ENCODE measurements at regions not wholly inside any gene's neighbourhood (a gene's known extent, or its start where the extent isn't known, plus 50 kb on each side); places are given as distances from the start of the nearest gene placed in this dataset.

GRCh38 chr10:78549140-78549935 lies 515.7 kb downstream of the RPS24 start:
- no peak for ATAC-seq

DNA sequence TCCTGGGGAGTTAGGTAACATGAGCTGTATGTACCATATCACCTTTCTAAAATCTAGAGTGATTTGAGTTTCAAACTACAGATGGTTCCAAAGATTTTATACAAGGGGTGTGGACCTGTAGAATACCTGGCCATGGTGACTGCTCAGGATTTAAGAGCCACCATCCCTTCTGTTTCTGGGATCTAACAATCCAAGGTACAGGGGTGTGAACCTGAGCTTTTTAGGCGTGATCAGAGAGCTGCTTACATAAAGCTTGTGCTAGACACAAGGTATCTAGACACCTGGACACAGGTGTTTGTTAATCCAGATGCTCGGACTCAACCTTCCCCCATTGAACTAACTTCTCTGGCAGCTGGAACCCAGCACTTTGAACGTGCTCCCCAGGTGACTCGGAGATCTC lies 516.4 kb downstream of the RPS24 start:
- no peak for ATAC-seq

DNA sequence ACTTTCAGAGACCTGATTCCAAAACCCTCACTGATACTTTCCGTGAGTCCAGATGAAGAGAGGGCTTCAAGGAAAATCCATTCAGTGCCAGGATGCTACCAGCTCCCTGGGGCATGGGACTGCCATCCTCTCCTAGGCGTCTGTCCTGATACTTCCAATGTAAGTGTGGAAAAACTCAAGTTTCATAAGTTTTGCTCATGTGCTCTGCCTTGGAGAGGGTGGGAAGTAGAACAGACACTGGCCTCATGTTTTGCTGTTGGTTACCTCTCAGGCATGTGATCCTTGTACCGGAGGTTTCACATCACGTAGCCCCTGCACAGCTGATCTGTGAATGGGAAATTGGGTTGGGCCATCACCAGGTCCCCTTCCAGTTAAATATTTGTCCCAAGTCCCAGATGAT lies 517.1 kb downstream of the RPS24 start:
- no peak for ATAC-seq

GRCh38 chr10:78551184-78552005 lies 517.4 kb upstream of the ZMIZ1 start:
- ATAC-seq, result no peak

GRCh38 chr10:78552261-78552811 lies 516.4 kb upstream of the ZMIZ1 start:
- no peak for ATAC-seq

DNA sequence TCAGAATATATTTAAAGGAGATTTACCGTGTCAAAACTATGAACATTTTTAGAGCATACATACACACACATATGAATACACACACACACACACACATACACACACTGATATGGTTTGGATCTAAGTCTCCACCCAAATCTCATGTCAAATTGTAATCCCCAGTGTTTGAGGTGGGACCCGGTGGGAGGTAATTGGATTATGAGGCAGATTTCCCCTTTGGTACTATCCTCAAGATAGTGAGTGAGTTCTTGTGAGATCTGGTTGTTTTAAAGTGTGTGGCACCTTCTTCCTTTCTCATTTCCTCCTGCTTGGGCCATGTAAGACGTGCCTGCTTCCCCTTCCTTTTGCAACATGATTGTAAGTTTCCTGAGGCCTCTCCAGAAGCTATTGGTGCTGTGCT lies 515.0 kb upstream of the ZMIZ1 start:
- no peak for ATAC-seq

GRCh38 chr10:78555128-78555527 lies 513.6 kb upstream of the ZMIZ1 start:
- ATAC-seq, result no peak

- ATAC-seq, result no peak
These were observed 511.9 kb upstream of the ZMIZ1 start for GRCh38 chr10:78556705-78557432.

- no peak for ATAC-seq
These were observed 511.3 kb upstream of the ZMIZ1 start for GRCh38 chr10:78557433-78557925.

- ATAC-seq, result no peak
These were observed 509.0 kb upstream of the ZMIZ1 start for GRCh38 chr10:78559661-78560340.

GRCh38 chr10:78560341-78560688 lies 508.5 kb upstream of the ZMIZ1 start:
- ATAC-seq, result no peak

GRCh38 chr10:78563314-78563713 lies 505.5 kb upstream of the ZMIZ1 start:
- ATAC-seq, result no peak

DNA sequence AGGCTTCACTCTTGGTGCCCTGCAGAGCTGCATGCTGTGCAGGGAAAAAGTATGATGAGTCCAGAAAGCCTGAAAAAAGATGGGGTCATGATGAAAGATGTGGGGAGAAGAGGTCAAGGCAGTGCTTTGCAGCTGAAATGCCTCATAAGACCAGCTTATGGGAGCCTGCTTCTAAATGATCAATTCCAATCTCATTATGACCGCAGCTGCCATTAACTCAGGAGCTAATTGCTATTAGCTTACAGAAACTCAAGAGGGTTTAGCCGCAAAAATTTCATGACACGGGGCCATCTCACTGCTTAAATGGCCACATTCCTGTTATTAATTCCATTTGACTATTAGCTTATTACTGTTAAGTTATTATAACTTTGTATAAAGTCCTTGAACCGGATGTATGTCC lies 502.9 kb upstream of the ZMIZ1 start:
- no peak for ATAC-seq

DNA sequence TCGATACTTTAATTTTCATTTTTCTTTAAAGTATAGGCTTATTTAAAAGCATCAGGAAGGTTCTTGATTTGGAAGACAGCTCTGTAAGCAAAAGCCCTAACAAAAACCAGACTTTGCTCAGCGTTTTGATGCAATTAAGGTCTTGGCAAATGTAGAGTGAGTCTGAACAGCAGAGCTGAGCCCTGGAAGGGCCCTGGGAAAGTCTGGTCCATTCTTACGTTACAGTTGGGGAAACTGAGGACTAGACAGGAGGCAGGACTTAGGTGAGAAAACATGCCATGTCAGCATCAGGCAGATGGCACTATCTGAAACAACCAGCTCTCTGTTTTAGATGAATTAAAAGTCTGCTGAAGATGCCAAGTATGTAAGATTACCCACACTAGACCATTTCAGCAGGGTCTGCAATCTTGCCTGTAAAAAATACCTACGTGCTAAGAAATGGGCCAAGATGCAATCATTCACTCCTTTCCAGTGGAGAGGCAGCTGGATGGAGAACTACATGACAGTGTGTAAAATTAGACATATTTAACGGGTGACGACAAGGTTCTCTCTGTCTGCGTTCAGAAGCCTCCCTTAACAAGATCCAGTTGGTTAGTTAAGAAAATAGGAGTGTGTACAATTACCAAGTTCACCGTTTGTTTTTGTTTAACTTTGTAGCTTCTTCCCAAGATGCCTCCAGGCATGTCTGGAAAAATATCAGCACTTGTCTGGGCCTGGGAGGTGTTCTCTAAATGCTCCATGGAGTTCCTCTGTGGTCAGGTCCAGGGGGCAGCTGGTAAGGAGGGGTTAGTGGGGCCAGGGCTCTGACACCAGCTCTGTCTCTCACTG lies 502.3 kb upstream of the ZMIZ1 start:
- no peak for ATAC-seq

DNA sequence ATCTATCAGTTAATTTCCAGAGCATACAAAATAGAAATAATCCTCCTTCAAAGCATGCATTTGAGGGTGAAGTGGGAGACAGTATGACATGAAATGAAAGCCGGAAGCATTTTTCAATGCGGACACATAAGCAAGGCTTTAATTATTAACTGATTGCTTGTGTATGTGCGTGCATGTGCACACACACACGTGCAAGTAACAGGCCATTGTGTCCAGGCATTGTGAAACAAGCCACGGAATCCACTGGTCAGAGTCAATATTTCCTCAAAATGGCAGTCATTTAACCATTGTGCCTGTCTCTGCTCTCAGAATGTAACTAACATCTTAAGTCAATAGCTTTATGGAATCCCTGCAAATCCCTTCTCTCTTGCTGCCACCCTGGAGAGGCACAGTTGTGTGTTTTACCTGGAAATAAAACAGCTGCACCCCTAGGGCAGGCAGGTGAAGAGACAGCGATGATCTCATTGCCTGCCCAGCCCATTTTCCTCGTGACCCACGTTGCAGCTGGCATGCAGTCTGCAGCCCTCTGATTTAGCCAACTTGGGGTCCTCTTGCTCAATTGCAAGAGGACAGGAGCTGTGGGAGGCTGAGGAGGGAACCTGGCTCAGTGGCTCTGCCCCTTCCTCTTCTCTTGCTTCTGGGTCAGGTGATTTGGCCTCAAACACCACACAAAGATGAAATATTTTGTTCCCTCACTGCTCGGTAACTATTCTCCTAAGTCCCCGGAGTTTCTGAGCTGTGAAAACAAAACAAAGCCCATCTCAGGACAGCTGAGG lies 500.9 kb upstream of the ZMIZ1 start:
- no peak for ATAC-seq

GRCh38 chr10:78568620-78569019 lies 500.1 kb upstream of the ZMIZ1 start:
- ATAC-seq, result no peak

DNA sequence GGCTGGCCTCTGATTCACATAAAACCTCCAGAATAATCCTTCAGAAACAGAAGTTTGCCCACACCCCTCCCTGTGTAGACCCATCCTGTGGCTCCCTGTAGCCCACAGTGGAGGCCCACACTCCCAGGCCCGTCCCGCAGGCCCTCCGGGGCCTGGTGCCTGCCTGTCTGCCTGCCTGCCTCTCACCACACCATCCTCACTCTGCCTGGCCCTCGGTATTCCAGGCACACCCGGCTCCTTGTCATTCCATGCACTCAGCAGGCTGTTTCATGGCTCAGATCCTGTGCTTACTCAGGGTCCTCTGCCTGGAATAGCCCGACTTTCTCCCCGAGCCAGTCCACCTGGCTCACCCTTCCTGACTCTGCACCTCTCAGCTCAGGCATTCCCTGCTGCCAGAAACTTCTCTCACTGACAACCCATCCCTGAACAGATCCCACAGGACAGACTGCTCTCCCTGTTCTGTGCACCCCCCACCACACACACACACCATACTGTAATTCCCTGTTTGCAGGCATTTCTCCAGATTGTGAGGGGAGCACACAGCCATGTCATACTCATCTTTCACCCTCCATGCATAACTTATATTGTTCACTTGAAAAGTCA lies 498.0 kb upstream of the ZMIZ1 start:
- ATAC-seq, result no peak

DNA sequence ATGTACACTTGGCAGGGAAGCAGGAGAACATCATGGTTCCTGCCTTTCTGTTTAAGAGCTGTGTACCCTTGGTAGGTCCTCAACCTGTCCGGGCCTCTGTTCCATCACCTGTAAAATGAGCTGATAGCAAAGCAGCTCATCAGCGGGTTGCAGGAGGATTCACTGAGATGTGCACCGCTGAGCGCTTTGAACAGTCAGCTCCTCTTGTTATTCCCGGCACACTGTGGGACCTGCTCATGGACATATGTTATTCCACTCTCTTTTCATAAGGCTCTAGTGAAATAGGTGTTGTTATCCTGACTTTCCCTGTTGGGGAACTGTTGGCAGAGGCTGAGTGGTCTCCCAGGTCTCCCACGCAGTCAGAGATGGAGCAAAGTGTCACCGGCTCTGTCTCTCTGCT lies 497.5 kb upstream of the ZMIZ1 start:
- ATAC-seq, result no peak

- ATAC-seq, result no peak
These were observed 496.9 kb upstream of the ZMIZ1 start for GRCh38 chr10:78571891-78572290.

- no peak for ATAC-seq
These were observed 496.2 kb upstream of the ZMIZ1 start for GRCh38 chr10:78572565-78572964.
